NCI-H226 (cell line): ENCODE measurements at regions not wholly inside any gene's neighbourhood (a gene's known extent, or its start where the extent isn't known, plus 50 kb on each side); places are given as distances from the start of the nearest gene placed in this dataset.

Experiments used
- DNase-seq: peaks from one replicate; pipeline ENCODE4 v3.0.0-alpha.2; 2015

DNA sequence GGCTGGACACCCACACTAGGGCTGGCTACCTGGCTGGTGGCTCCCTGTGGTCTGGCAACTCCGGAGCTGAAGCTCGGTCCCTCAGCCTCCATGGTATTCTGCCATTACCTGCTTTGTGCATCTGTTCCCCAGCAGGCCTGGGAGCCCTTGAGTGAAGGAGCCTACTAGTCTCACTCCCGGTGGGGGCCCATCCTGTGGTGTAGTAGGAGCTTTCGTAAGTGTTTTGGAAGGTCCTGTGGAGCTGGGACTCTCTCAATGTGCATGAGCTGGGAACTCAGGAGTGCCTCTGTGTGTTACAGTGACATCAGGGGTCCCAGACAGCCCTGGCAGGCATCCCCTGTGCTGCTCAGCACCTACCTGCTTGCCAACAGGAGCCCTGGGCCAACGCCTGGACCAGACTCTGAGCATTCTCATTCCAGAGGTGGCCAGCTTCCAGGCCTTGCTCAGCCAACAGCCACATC is 267.1 kb downstream of the GADD45G start:
- no peak for DNase-seq

DNA sequence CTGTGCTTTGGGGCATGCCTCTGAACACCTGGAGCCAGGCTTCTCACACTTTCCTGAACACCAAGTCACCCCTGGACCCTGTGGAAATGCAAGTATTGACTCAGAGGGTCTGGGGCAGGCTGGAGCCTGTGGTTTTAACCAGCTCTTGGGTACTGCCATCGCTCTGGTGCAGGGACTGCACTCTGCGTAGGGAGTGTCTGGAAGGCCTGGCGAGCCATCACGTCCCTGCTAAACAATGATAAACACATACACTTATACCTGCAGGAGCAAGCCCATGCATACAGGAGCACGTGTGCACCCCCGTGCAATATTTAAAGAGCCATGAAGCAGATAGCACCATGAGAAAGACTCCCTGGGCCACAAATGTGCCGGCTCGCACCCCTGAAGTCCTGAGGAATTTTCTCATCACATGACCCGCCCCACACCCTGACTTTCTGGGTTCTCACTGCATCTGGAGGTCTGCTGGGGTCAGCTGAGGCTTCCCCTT is 267.7 kb downstream of the GADD45G start:
- no peak for DNase-seq

- no peak for DNase-seq
These were observed 268.3 kb downstream of the GADD45G start for GRCh38 chr9:89872913-89873707.

DNA sequence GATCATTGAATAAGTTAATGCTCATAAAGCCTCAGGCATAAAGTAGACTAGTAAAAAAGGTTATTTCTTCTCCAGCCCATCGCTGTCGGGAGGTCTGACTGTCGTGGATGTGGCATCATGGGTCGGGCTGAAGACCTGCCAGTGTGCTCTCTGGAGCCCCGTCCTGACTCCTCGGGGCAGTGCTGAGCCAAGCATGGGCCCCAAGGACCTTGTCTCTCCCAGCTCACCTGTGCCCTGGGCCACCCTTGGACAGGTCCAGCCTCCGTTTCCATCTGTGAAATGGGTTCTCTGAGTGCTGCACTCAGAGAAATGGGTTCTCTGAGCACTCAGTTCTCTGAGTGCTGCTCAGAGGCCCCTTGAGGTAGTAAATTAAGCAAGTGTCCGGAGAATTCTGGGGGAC is 269.0 kb downstream of the GADD45G start:
- no peak for DNase-seq

DNA sequence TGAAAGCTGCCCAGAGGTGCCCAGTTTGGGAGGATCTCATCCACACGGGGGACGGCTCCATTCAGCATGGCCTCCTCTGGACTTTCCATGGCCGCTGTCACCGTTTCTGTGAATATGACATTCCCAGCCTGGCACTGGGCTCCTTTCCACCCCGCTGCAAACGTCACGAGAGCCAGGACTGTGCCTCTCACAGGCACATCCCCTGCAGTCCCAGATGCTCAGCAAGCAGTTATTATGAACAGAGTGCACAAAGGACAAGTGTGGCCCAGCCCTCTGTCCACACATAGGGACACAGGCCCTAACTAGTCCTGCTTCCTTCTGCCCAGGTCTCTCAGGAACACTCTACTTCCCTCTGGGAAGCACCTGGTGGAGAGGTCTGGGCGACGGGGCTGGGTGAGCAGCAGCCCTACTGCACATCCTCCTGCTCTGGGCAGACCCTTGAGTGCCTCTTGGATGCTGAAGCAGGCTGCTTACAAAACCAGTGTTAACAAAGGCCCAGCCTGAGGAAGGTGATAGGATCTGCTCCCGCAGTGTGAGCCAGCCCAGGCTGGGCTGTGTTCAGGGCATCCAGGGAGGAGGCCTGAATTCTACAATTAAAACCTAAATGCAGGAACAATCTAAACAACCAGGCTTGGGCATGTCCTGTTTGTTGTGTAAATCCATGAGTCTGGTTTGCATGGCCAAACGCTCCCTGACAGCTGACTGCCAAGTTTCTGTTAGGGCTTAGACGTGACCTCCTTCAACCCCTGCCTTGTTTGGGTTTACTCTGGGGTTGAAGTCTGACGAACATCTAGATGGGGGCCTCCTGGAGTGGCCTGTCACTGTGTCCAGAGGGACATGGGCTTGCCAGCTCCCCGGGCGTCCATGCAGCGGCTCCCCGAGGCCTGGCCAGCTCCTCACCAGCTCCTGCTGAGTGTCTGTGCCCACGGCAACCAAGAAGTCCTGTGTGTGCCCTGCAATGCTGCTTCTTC is 269.8 kb downstream of the GADD45G start:
- no peak for DNase-seq

DNA sequence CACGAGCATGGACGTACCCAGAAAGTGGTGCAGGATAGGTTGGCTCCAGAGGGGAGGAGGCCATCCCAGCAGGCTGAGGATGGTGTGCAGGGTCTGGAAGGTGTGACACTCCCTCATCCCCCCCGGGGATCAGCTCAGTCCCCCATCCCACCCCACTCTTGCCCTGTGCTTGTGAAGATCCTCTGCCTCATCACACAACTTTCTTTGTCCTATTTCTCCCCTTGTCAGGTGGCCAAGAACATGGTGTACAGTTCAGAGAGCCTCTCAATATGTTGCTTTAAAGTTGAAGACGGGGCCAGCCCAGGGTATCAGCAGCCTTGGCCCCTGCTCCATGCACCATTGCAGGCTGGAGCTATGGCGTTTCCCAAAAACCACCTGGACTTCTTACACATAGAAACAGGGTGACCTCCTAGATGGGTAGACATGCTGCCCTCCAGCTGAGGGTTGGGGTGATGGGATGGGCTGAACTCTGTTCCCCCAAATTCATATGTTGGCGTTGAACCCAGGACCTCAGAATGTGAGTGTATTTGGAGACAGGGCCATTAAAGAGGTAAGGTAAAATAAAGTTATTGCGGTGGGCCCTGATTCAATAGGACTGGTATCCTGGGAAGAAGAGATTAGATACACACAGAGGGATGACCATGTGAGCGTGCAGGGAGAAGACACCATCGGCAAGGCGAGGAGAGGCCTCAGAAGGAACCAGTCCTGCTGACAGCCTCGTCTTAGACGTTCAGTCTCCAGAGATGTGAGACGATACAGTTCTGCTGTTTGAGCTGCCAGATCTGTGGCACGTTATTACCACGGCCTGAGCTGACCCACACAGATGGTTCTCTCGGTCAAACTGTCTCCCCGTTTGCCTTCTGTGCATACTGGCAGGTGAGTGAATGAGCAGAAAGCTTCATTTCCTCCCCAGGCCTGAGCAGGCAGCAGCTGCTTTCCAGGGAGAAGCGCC is 272.5 kb downstream of the GADD45G start:
- no peak for DNase-seq

GRCh38 chr9:89878003-89878411 is 273.2 kb downstream of the GADD45G start:
- no peak for DNase-seq

DNA sequence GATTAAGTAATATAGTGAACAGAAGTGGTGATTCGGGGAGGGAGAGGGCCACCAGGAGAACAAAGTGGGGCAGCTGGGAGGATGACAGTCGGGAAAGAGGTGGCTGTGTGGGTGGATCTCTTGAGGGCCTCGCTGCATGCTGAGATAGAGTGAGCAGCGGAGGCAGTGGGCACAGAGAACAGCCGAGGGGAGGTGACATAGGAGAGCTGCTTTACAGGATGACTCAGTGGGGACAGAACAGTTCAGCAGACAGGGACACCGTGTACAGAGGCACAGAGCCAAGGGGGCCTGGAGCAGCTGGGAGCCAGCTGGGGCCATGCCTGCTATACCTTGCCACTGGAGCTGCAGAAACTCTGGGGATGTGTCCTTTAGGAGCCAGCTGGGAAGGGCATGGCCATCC is 273.9 kb downstream of the GADD45G start:
- DNase-seq = no peak

- no peak for DNase-seq
These were observed 274.5 kb downstream of the GADD45G start for GRCh38 chr9:89879276-89879675.

- DNase-seq = no peak
These were observed 274.9 kb downstream of the GADD45G start for GRCh38 chr9:89879701-89880100.

GRCh38 chr9:89880161-89880560 is 275.3 kb downstream of the GADD45G start:
- DNase-seq = no peak

DNA sequence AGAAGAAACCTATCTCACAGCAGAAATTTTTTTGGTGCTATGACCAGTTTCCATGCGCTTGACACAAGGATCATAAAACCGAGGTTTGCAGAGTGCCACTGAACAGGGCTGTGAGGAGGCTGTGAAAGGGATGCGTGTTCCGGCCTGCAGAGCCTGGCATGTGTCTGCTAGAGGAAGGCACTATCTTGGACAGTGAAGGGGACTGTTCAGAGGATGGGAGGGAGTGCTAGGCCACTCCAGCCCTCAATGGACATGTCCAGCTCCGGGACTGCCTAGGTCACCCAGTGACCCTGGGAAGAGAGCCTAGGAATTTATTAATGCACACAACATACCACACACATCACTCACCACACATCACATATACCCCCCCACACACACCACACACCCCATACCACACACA is 275.9 kb downstream of the GADD45G start:
- DNase-seq = no peak

- no peak for DNase-seq
These were observed 276.6 kb downstream of the GADD45G start for GRCh38 chr9:89881431-89881830.

DNA sequence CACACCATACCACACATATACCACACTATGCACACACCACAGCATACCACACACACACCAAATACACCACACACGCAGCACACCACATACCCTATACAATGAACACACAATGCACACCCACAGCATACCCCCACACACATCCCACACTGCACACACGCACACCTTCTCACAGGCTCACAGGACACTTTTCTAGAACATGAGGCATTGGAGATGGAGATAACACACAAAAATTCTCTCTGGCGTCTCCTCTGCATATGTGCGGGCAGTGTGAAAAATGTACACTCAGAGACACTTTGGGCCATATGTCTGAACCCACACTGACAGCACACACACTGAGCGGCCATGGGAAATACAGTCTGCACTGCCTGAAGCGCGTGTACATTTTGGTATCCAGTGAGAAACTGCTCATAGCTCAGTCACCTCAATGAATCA is 278.1 kb downstream of the GADD45G start:
- no peak for DNase-seq

GRCh38 chr9:89883401-89884341 is 278.9 kb downstream of the GADD45G start:
- no peak for DNase-seq

DNA sequence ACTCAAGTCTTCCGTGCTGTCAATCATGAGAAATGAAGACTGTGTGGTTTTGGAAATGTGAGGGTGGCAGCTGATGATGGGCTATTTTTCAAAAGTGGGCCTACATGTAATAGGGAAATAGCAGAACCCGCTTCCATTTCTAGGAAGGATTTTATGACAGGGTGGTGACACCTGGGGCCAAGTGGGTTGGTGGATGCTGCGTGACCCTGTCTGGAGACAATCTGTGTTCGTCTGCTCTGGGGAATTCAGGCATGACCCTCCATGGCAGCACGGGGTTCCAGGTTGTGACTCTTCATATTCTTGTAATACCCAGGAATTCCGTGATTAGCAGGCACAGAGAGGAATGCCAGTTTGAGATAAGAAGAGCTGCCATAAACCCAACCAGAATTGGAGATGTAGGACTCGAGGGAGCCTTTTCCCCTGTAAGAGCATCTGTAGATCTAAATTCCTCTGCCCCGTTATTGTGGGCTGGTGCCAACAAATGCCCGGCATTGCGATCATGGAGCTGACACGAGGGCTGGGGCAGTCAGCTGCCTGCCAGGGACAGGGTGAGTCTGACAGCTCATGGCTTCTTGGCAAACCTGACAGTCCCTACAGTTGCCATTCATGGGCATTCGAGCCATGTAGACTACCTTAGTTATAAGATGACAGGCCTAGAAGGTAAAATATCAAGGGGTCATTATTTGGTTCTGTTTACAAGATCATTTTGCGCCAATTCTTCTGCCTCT is 279.7 kb downstream of the GADD45G start:
- no peak for DNase-seq

DNA sequence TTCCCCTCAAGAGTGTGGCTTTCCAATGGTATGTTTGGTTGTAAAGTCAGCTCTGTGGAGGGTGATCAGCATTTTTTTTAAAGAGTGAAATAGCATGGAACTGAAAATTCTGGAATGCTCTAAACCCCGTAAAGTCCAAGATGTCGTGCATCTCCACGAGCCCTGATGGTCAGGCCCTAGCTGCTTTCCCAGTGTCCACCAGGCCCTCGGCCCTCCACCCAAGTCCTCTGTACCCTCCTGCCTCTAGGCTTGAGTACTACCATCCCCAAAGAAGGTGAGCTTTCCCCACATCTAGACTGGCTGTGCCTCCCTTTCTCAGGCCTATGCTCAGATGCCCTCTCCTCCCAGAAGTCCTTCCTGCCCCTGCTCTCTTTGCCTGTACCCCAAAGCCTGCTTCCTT is 280.3 kb downstream of the GADD45G start:
- no peak for DNase-seq

GRCh38 chr9:89886281-89886700 is 281.5 kb downstream of the GADD45G start:
- no peak for DNase-seq

- no peak for DNase-seq
These were observed 282.5 kb downstream of the GADD45G start for GRCh38 chr9:89887286-89887685.

GRCh38 chr9:89888233-89888632 is 283.4 kb downstream of the GADD45G start:
- no peak for DNase-seq
